Esophagus squamous epithelium (tissue), 5 donors: ENCODE measurements at regions not wholly inside any gene's neighbourhood (a gene's known extent, or its start where the extent isn't known, plus 50 kb on each side); places are given as distances from the start of the nearest gene placed in this dataset.
A peak's percentile ranks its signal among the peaks of the same experiment; 100 is the strongest.

Experiments used
- DNase-seq: peaks from one replicate; lab custom pipeline; 2025; lab: John Stamatoyannopoulos, UW
- H3K27ac ChIP-seq, 4 donors: fragments of 200-600 bp; sonication (generic); one replicate each; pipeline ENCODE4 v1.5.1; 2016 to 2019; ENCODE audit warnings: mild to moderate bottlenecking in 1 of 4
- H3K27me3 ChIP-seq, 4 donors: fragments of 200-600 bp; sonication (generic); 1 replicate in 3 of 4; 2 replicates in 1 of 4; pipeline versions ENCODE4 v1.5.1 to v1.6.0; 2017 to 2021; ENCODE audit warnings: antibody characterized with exemption in 1 of 4
- H3K36me3 ChIP-seq, 3 donors: fragments of 200-600 bp; sonication (generic); one replicate each; pipeline ENCODE4 v1.5.1; 2016 to 2019
- H3K4me1 ChIP-seq, 3 donors: fragments of 200-600 bp; sonication (generic); one replicate each; pipeline ENCODE4 v1.5.1; 2017 to 2019
- H3K4me3 ChIP-seq, 4 donors: fragments of 200-600 bp; sonication (generic); 1 replicate in 3 of 4; 2 replicates in 1 of 4; pipeline ENCODE4 v1.5.1; 2016 to 2019; ENCODE audit warnings: mild to moderate bottlenecking in 2 of 4, moderate library complexity in 1 of 4
- H3K9me3 ChIP-seq, 3 donors: fragments of 200-600 bp; sonication (generic); one replicate each; pipeline ENCODE4 v1.5.1; 2016 to 2019
- POLR2A ChIP-seq, 4 donors: fragments of 450-650 bp; IDR thresholded peaks; one replicate each; pipeline ENCODE4 v1.6.1; 2017; ENCODE audit warnings: antibody characterized with exemption in 4 of 4, mild to moderate bottlenecking in 4 of 4, moderate library complexity in 3 of 4
- WGBS, 2 donors: methylation state at CpG; one replicate each; pipeline ENCODE4 v1.1.5; 2018; 5-methylcytosine and 5-hydroxymethylcytosine counted together
- intact Hi-C: fragments of 100-400 bp; cut with DNase I; formaldehyde crosslinking; loops from one replicate; pipeline ENCODE4 v1.15.0; 2022
- TF ChIP-seq, protein P1 (sequence below), 6 experiments: fragments of 450-650 bp in 4 of 6; fragments of 200-600 bp in 2 of 6; sonication (generic) in 2 of 6; IDR thresholded peaks; one replicate each; pipeline ENCODE4 v1.5.1; 2016 to 2019; ENCODE audit warnings: antibody characterized with exemption in 6 of 6, mild to moderate bottlenecking in 4 of 6, moderate library complexity in 4 of 6
- donor health status: DM: yes; HTN: yes; CAD: no.

- DNase-seq: no peak
- 33 to 42% methylated on average over 1 to 2 of the region's 2 CpGs for WGBS, 2 donors
- H3K27ac ChIP-seq: no peak overlapping the region
- intact Hi-C loops: no loop called here
- H3K4me3 ChIP-seq: no peak overlapping the region
- TF ChIP-seq POLR2A (IDR thresholded peaks at IDR 0.05): no peak
- TF ChIP-seq, protein P1, sequence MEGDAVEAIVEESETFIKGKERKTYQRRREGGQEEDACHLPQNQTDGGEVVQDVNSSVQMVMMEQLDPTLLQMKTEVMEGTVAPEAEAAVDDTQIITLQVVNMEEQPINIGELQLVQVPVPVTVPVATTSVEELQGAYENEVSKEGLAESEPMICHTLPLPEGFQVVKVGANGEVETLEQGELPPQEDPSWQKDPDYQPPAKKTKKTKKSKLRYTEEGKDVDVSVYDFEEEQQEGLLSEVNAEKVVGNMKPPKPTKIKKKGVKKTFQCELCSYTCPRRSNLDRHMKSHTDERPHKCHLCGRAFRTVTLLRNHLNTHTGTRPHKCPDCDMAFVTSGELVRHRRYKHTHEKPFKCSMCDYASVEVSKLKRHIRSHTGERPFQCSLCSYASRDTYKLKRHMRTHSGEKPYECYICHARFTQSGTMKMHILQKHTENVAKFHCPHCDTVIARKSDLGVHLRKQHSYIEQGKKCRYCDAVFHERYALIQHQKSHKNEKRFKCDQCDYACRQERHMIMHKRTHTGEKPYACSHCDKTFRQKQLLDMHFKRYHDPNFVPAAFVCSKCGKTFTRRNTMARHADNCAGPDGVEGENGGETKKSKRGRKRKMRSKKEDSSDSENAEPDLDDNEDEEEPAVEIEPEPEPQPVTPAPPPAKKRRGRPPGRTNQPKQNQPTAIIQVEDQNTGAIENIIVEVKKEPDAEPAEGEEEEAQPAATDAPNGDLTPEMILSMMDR (IDR thresholded peaks at IDR 0.05): peak in 1 of 6 experiments; percentile 18
- H3K9me3 ChIP-seq: no peaks in the 10 kb centered on the region
- H3K36me3 ChIP-seq: no peaks in the 10 kb centered on the region
- no peaks in the 10 kb centered on the region for H3K27me3 ChIP-seq
- H3K4me1 ChIP-seq: no peaks in the 10 kb centered on the region
These were observed 326.5 kb downstream of the TEX13C start for GRCh38 chrX:125646195-125646594.

DNA sequence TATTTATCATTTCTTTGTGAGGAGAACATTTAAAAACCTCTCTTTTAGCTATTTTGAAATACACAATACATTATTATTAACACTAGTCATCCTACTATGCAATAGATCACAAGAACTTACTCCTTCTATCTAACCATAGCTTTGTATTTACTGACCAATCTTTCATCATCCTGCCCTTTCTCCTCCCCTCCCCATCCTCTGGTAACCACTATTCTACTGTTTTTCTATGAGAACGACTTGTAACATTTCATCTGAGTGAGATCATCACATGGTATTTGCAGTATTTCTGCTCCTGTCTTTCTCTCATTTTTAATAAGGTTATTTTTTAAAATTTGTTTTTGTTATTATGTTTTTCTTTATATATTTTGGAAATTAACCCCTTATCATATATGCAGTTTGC, 331.8 kb downstream of the TEX13C start:
- DNase-seq: no peak
- WGBS, 2 donors: 19 to 20% methylated on average over 1 of the region's 1 CpG
- no peaks in the 10 kb centered on the region for H3K36me3 ChIP-seq
- TF ChIP-seq, protein P1 (IDR thresholded peaks at IDR 0.05): no peak
- TF ChIP-seq POLR2A (IDR thresholded peaks at IDR 0.05): no peak
- intact Hi-C loops: no loop called here
- H3K27me3 ChIP-seq: no peaks in the 10 kb centered on the region
- H3K4me3 ChIP-seq: no peak overlapping the region
- H3K9me3 ChIP-seq: no peaks in the 10 kb centered on the region
- no peak overlapping the region for H3K27ac ChIP-seq
- H3K4me1 ChIP-seq: no peaks in the 10 kb centered on the region

DNA sequence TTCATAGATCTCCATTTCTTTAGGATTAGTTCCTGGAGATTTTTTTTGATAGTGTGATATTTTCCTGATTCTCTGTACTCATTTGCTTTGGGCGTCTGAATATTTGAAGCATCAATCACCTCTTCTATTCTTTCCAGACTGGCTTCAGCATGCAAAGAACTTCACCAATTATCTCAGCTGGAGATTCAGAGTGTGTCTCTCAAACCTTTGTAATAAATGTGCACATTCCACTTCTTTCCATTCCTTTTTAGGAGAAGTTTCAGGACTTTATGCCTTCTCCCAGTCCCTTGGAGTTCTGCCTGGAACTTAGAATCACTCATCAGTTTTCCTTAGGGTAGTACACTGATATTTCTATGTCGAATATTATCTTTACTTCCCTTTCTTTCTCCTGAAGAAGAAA, 334.8 kb downstream of the TEX13C start:
- Histone ChIP-seq H3K4me1 (no peaks in the 10 kb centered on the region), H3K27ac (no peak overlapping the region), H3K36me3 (no peaks in the 10 kb centered on the region), H3K27me3 (no peaks in the 10 kb centered on the region), H3K4me3 (no peak overlapping the region), H3K9me3 (no peaks in the 10 kb centered on the region)
- TF ChIP-seq, protein P1 (IDR thresholded peaks at IDR 0.05): no peak
- no peak for TF ChIP-seq POLR2A (IDR thresholded peaks at IDR 0.05)
- no peak for DNase-seq
- intact Hi-C loops: no loop called here
- 37 to 60% methylated on average over 2 of the region's 2 CpGs for WGBS, 2 donors

GRCh38 chrX:125673758-125674157, 354.1 kb downstream of the TEX13C start:
- TF ChIP-seq POLR2A (IDR thresholded peaks at IDR 0.05): no peak
- TF ChIP-seq, protein P1 (IDR thresholded peaks at IDR 0.05): no peak
- Histone ChIP-seq H3K4me1 (no peaks in the 10 kb centered on the region), H3K36me3 (no peaks in the 10 kb centered on the region), H3K27me3 (no peaks in the 10 kb centered on the region), H3K4me3 (no peak overlapping the region), H3K27ac (no peak overlapping the region), H3K9me3 (no peaks in the 10 kb centered on the region)
- intact Hi-C loops: no loop called here
- DNase-seq: no peak

DNA sequence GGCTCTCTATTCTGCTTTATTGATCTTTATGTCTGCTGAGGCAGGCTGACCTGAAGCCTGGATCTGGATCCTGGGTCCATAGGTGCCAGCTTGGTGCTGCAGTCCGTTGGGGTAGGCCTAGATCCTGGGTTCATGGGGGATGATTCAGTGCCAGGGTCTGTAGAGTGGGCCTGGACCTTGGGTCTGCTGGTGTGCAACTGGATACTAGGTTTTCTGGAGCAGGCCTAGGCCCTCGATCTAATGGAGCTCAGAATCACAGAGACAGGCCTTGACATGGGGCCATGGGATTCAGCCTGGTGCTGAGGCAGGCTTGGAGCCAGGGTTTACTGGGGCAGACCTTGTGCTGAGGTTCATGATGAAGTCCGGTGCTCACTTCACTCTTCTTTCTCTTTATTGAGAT, 358.6 kb downstream of the TEX13C start:
- intact Hi-C loops: no loop called here
- DNase-seq: no peak
- Histone ChIP-seq H3K27me3 (no peaks in the 10 kb centered on the region), H3K36me3 (no peaks in the 10 kb centered on the region), H3K4me3 (no peak overlapping the region), H3K9me3 (no peaks in the 10 kb centered on the region), H3K4me1 (no peaks in the 10 kb centered on the region), H3K27ac (no peak overlapping the region)
- TF ChIP-seq, protein P1 (IDR thresholded peaks at IDR 0.05): no peak
- no peak for TF ChIP-seq POLR2A (IDR thresholded peaks at IDR 0.05)
- WGBS, 2 donors: 51 to 57% methylated on average over 2 of the region's 3 CpGs
